ENCODE measurements at regions not wholly inside any gene's neighbourhood (a gene's known extent, or its start where the extent isn't known, plus 50 kb on each side); places are given as distances from the start of the nearest gene placed in this dataset.
A peak's percentile ranks its signal among the peaks of the same experiment; 100 is the strongest.

GRCh38 chr9:108612513-108612912 is 243.3 kb downstream of the ACTL7B start:
- TF ChIP-seq CEBPB (IDR thresholded peaks at IDR 0.05; ENCODE audit: low read depth, low read length) = peak; percentile 82
- no peak for TF ChIP-seq BHLHE40 (IDR thresholded peaks at IDR 0.05; ENCODE audit: low read depth, low read length)
- no peak for ATAC-seq (ENCODE audit: low read depth)

More at GRCh38 chr9:108612513-108612912, 243.3 kb downstream of the ACTL7B start:
- H2AK9ac ChIP-seq (replicated peaks; ENCODE audit: low read depth, low read length, poor library complexity) = no peak overlapping the region
- H2AFZ ChIP-seq (replicated peaks; ENCODE audit: low read length, poor library complexity) = no peak overlapping the region
- no peak overlapping the region for H2BK15ac ChIP-seq (ENCODE audit: low read depth, low read length)
- no peak overlapping the region for H3K56ac ChIP-seq (ENCODE audit: extremely low read depth, insufficient read depth, low read length)
- no peak overlapping the region for H2AK5ac ChIP-seq (ENCODE audit: low read depth, low read length)
- DNase-seq = no peak
- no peak overlapping the region for H4K91ac ChIP-seq (ENCODE audit: insufficient read depth, low read depth, low read length)
- H3K4ac ChIP-seq (ENCODE audit: low read depth, low read length) = no peak overlapping the region
- no peak overlapping the region for H3K18ac ChIP-seq (ENCODE audit: low read depth, low read length)
- no peak overlapping the region for H3K14ac ChIP-seq (replicated peaks; ENCODE audit: low read depth, low read length)
- H3K9me1 ChIP-seq (ENCODE audit: insufficient read depth, low read length) = no peaks in the 10 kb centered on the region
- dilution Hi-C loops (cut with HindIII; ENCODE audit: low sequenced_read_pairs, unreplicated experiment) (no loop called here), in situ Hi-C loops (cut with MboI; ENCODE audit: low sequenced_read_pairs) (no loop called here), intact Hi-C loops (cut with micrococcal nuclease) (no loop called here)
- no peak overlapping the region for H2BK20ac ChIP-seq (ENCODE audit: low read depth, low read length)
- no peak overlapping the region for H2BK120ac ChIP-seq (ENCODE audit: low read depth, low read length)
- H3K36me3 ChIP-seq (ENCODE audit: control insufficient read depth, insufficient read depth, low read length) = no peaks in the 10 kb centered on the region
- H4K20me1 ChIP-seq (ENCODE audit: insufficient read depth, low read length) = no peaks in the 10 kb centered on the region
- ChIA-PET POLR2A (ENCODE audit: unreplicated experiment) (no interaction called here), CTCF (interaction anchor here (1.2 kb wide), 1 partner anchor 15 kb away, joined by 4 read pairs; no protein-coding TSS in a partner anchor)
- H3K27ac ChIP-seq (ENCODE audit: insufficient read depth, low read length) = no peak overlapping the region
- no CpG with 5 or more reads among the region's 2 CpGs for WGBS, 2 experiments (ENCODE audit: extremely low coverage in 2 of 2, insufficient read length in 1 of 2)
- no peak overlapping the region for H3K9ac ChIP-seq (ENCODE audit: low read depth, low read length)
- no peak overlapping the region for H3K4me2 ChIP-seq (ENCODE audit: low read depth, low read length)
- H3K4me3 ChIP-seq (ENCODE audit: insufficient read depth, low read depth, low read length) = no peak overlapping the region
- H3K27me3 ChIP-seq (ENCODE audit: control insufficient read depth, insufficient read depth, low read length) = no peaks in the 10 kb centered on the region
- H3K79me1 ChIP-seq (ENCODE audit: low read depth in 1 of 2, low read length in 2 of 2) = no peaks in the 10 kb centered on the region
- no peak overlapping the region for H3K23ac ChIP-seq (ENCODE audit: low read depth, low read length)
- no peaks in the 10 kb centered on the region for H3K9me3 ChIP-seq (ENCODE audit: control insufficient read depth, insufficient read depth, low read length)
- H4K8ac ChIP-seq (ENCODE audit: low read depth in 2 of 2, low read length in 2 of 2) = no peak overlapping the region
- H4K5ac ChIP-seq (ENCODE audit: low read depth, low read length) = no peak overlapping the region
- no peak overlapping the region for H2BK5ac ChIP-seq (ENCODE audit: low read depth, low read length, poor library complexity, severe bottlenecking)
- BruUV-seq (replicated peaks) = no TSS peak
- H3K4me1 ChIP-seq (ENCODE audit: control insufficient read depth, insufficient read depth, low read length) = no peaks in the 10 kb centered on the region
